NB4 (cell line): ENCODE measurements at regions not wholly inside any gene's neighbourhood (a gene's known extent, or its start where the extent isn't known, plus 50 kb on each side); places are given as distances from the start of the nearest gene placed in this dataset.

ENCODE experiments used
- DNase-seq: peaks from one replicate; pipeline ENCODE4 v3.0.0; 2010; ENCODE audit warnings: low read depth
- H3K4me3 ChIP-seq: one replicate; pipeline ENCODE4 v1.5.1; 2011; ENCODE audit warnings: mild to moderate bottlenecking, low read depth, low read length, moderate library complexity
- CTCF ChIP-seq: IDR thresholded peaks from one replicate; pipeline ENCODE4 v1.5.1; 2012; ENCODE audit warnings: low read depth, low read length
- MAX ChIP-seq: IDR thresholded peaks from 2 replicates; pipeline ENCODE4 v1.6.1; 2011; ENCODE audit warnings: low read depth, low read length
- MYC ChIP-seq: IDR thresholded peaks from 2 replicates; pipeline ENCODE4 v1.6.1; 2011; ENCODE audit warnings: low read depth, low read length
- POLR2A ChIP-seq: IDR thresholded peaks from 2 replicates; pipeline ENCODE4 v1.6.1; 2011; ENCODE audit warnings: mild to moderate bottlenecking; ENCODE audit not compliant: insufficient read length; ENCODE audit errors: extremely low read depth

- DNase-seq: no peak
- no peak overlapping the region for H3K4me3 ChIP-seq
- no peak for TF ChIP-seq CTCF
- TF ChIP-seq POLR2A: no peak
- TF ChIP-seq MAX: no peak
- no peak for TF ChIP-seq MYC
Measured at GRCh38 chr7:41809529-41809939, 106.6 kb upstream of the INHBA start.

- TF ChIP-seq MYC: no peak
- no peak for DNase-seq
- H3K4me3 ChIP-seq: no peak overlapping the region
Measured at GRCh38 chr7:41809116-41809515, 106.2 kb upstream of the INHBA start.

GRCh38 chr7:41808541-41808940 lies 105.7 kb upstream of the INHBA start:
- DNase-seq: no peak
- H3K4me3 ChIP-seq: no peak overlapping the region
- TF ChIP-seq POLR2A (no peak), MYC (no peak), CTCF (no peak), MAX (no peak)

- H3K4me3 ChIP-seq: no peak overlapping the region
- no peak for DNase-seq
- TF ChIP-seq CTCF: no peak
- TF ChIP-seq MYC: no peak
- TF ChIP-seq POLR2A: no peak
- TF ChIP-seq MAX: no peak
Measured at GRCh38 chr7:41803569-41803968, 100.7 kb upstream of the INHBA start.

- DNase-seq: no peak
- H3K4me3 ChIP-seq: no peak overlapping the region
- TF ChIP-seq POLR2A: no peak
- TF ChIP-seq CTCF: no peak
- no peak for TF ChIP-seq MYC
- no peak for TF ChIP-seq MAX
Measured at GRCh38 chr7:41796331-41796730, 93.4 kb upstream of the INHBA start.

GRCh38 chr7:41795276-41795833 lies 92.5 kb upstream of the INHBA start:
- no peak overlapping the region for H3K4me3 ChIP-seq
- DNase-seq: no peak
- TF ChIP-seq CTCF: no peak
- no peak for TF ChIP-seq POLR2A
- no peak for TF ChIP-seq MAX
- no peak for TF ChIP-seq MYC
